Fibroblast of lung (primary cell): ENCODE measurements at regions not wholly inside any gene's neighbourhood (a gene's known extent, or its start where the extent isn't known, plus 50 kb on each side); places are given as distances from the start of the nearest gene placed in this dataset.

Experiments used
- CTCF ChIP-seq, 2 donors: IDR thresholded peaks in 1 of 2; conservative IDR thresholded peaks in 1 of 2; 1 replicate in 1 of 2; 2 replicates in 1 of 2; pipeline ENCODE4 v1.5.1; 2011 to 2012; ENCODE audit warnings: low read length in 2 of 2, control low read depth in 1 of 2, inconsistent platforms in 1 of 2, low read depth in 1 of 2, mild to moderate bottlenecking in 1 of 2
- EZH2 ChIP-seq: IDR thresholded peaks from 2 replicates; pipeline ENCODE4 v1.5.1; 2012; ENCODE audit warnings: low read length, control low read depth, mild to moderate bottlenecking; ENCODE audit errors: missing control alignments

DNA sequence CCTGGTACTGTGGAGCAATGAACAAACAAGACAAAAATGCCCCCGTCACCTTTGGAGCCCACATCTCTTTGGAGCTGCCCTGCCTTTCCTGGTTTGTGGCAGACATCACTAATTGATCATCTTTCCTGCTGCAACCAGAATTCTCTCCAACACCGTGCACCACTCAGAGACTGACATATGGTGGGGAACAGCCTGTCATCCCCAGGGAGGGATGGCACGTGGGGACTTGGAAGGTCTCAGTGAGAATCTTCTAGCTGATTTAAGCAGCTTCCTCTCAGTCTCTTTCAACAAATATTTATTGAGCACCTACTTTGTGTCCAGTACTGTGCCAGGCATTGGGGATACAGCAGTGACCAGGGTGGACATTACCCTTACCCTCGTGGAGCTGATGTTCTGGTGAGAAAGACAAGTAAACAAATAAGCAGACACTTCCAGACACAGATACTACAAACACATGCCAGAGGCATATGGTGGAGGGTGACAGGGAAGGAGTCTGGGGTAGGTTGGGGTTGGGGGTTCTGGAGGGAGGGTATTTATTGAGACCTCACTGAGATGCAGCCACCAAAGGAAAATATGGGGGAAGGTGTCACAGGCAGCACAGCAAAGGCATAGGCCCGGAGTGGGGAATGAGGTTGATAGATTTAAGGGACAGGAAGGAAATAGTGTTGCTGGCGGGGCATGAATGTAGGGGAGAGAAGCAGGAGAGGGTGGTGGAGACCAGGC, 82.3 kb downstream of the CEBPB start:
- TF ChIP-seq CTCF (conservative IDR thresholded peaks at IDR 0.05 in 1 of 2, IDR thresholded peaks at IDR 0.05 in 1 of 2; ENCODE audit: low read depth in 1 of 2, low read length in 2 of 2) (no peak), EZH2 (no peak)
